Right lobe of liver (tissue), 4 donors: ENCODE measurements at regions not wholly inside any gene's neighbourhood (a gene's known extent, or its start where the extent isn't known, plus 50 kb on each side); places are given as distances from the start of the nearest gene placed in this dataset.

Source experiments
- CTCF ChIP-seq, 4 donors: fragments of 200-600 bp in 3 of 4; fragments of 450-650 bp in 1 of 4; IDR thresholded peaks; one replicate each; pipeline versions ENCODE4 v1.5.1 to v1.8.0; 2016 to 2022; ENCODE audit warnings: antibody characterized with exemption in 4 of 4, mild to moderate bottlenecking in 2 of 4
- POLR2A ChIP-seq: fragments of 450-650 bp; IDR thresholded peaks from one replicate; pipeline ENCODE4 v1.6.1; 2017; ENCODE audit warnings: antibody characterized with exemption, mild to moderate bottlenecking
- donor health status: DM: no; HTN: no; CAD: no.
- donor health status: DM: no; HTN: no; CAD: no.
- donor health status: DM: no; HTN: yes; CAD: no.

DNA sequence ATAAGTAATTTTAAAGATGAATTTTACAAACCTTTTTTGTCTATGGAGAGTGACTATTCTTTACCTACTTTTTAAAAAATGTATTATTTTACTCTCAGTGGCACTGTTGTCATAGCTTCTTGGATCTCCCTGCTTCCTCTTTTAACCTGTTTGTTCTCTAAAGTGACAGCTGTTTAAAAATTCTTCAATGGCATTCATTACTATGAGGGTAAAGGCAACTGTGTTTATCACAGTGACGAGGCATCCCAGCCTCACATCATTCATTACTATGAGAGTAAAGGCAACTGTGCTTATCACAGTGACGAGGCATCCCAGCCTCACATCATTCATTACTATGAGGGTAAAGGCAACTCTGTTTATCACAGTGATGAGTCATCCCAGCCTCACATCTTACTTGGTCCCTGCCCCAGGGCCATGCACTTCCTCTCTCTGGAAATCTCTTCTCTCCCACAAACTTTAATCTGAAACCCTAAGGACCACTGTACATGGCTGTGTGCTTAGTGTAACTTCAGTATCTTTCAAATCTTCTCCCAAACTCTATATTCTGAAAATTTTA, 101.7 kb upstream of the ZNF717 start:
- TF ChIP-seq CTCF (IDR thresholded peaks at IDR 0.05) (no peak), POLR2A (no peak)
